ENCODE measurements at regions not wholly inside any gene's neighbourhood (a gene's known extent, or its start where the extent isn't known, plus 50 kb on each side); places are given as distances from the start of the nearest gene placed in this dataset.

DNA sequence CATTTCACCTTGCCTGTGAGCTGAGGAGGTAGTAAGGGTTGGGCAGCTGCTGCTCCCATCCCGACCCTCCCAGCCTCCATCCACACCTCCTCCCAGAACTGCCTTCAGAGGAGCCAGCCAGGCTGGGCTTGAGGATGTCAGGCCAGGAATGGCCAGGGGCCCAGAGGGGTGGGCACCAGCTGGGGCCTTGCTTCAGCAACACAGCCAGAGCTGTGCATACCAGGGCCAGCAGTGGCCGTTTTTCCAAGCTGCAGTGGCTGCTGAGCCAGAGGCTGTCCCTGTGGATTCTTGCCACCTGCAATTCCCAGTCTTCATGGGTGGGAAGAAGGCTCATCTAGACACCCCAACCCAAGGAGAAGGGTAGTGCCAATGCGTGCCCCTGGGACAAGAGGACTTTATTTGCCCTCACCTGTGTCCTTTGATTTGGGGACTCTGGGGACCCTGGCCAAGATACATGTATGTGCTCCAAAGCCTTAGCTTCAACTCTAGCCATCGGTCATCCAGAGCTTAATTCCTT is 153.4 kb upstream of the SDK2 start:
- TF ChIP-seq SIN3A (IDR thresholded peaks at IDR 0.05; ENCODE audit: low read depth) (no peak), ZBTB33 (IDR thresholded peaks at IDR 0.05; ENCODE audit: extremely low read depth, insufficient replicate concordance, low read length) (no peak), YY1 (IDR thresholded peaks at IDR 0.05; ENCODE audit: extremely low read depth, insufficient replicate concordance, low read depth, low read length) (no peak), ZFX (IDR thresholded peaks at IDR 0.05) (no peak), POLR2AphosphoS5 (IDR thresholded peaks at IDR 0.05; ENCODE audit: low read depth, low read length) (no peak), ELF1 (IDR thresholded peaks at IDR 0.05; ENCODE audit: borderline replicate concordance, low read depth) (no peak), POLR2A (IDR thresholded peaks at IDR 0.05; ENCODE audit: borderline replicate concordance, extremely low read depth, insufficient read depth, insufficient read length) (no peak), EZH2 (IDR thresholded peaks at IDR 0.05) (no peak), EGR1 (IDR thresholded peaks at IDR 0.05; ENCODE audit: low read depth) (no peak), CEBPB (IDR thresholded peaks at IDR 0.05; ENCODE audit: low read depth) (no peak), SRF (IDR thresholded peaks at IDR 0.05; ENCODE audit: low read depth) (no peak), ATF3 (IDR thresholded peaks at IDR 0.05) (no peak), EZH2phosphoT487 (IDR thresholded peaks at IDR 0.05; ENCODE audit: borderline replicate concordance) (no peak)
- TF ChIP-seq, protein P1, sequence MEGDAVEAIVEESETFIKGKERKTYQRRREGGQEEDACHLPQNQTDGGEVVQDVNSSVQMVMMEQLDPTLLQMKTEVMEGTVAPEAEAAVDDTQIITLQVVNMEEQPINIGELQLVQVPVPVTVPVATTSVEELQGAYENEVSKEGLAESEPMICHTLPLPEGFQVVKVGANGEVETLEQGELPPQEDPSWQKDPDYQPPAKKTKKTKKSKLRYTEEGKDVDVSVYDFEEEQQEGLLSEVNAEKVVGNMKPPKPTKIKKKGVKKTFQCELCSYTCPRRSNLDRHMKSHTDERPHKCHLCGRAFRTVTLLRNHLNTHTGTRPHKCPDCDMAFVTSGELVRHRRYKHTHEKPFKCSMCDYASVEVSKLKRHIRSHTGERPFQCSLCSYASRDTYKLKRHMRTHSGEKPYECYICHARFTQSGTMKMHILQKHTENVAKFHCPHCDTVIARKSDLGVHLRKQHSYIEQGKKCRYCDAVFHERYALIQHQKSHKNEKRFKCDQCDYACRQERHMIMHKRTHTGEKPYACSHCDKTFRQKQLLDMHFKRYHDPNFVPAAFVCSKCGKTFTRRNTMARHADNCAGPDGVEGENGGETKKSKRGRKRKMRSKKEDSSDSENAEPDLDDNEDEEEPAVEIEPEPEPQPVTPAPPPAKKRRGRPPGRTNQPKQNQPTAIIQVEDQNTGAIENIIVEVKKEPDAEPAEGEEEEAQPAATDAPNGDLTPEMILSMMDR (IDR thresholded peaks at IDR 0.05 in 2 of 3, conservative IDR thresholded peaks at IDR 0.05 in 1 of 3; ENCODE audit: borderline replicate concordance in 1 of 3, insufficient read depth in 1 of 3, low read depth in 2 of 3, low read length in 2 of 3), result no peak

Measured in HCT116 (cell line).